SIG-M5 (cell line): ENCODE measurements at regions not wholly inside any gene's neighbourhood (a gene's known extent, or its start where the extent isn't known, plus 50 kb on each side); places are given as distances from the start of the nearest gene placed in this dataset.

Experiments used
- DNase-seq: peaks from one replicate; lab custom pipeline; 2025; lab: John Stamatoyannopoulos, UW

- no peak for DNase-seq
These were observed 95.7 kb upstream of the VPREB1 start for GRCh38 chr22:22148905-22149304.

- no peak for DNase-seq
These were observed 99.7 kb upstream of the VPREB1 start for GRCh38 chr22:22144858-22145257.

DNA sequence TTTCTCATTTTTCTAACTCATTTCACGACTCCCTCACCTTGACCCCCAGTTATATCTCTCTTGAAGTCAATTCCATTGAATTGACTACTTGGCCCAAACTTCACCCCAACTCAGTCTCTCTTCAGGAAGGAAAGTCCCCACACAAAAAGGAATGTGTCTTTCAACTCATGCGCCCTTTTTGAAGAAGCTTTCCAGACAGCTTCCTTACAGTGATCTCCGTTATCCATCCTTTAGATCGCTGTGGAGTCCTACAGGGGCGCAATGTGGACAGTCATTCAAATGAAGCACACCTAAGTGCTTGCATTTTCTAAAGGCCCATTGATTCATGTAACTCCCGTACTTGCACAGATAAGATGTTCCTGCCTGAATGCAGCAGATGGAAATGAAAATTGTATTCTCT is 101.1 kb upstream of the VPREB1 start:
- no peak for DNase-seq

DNA sequence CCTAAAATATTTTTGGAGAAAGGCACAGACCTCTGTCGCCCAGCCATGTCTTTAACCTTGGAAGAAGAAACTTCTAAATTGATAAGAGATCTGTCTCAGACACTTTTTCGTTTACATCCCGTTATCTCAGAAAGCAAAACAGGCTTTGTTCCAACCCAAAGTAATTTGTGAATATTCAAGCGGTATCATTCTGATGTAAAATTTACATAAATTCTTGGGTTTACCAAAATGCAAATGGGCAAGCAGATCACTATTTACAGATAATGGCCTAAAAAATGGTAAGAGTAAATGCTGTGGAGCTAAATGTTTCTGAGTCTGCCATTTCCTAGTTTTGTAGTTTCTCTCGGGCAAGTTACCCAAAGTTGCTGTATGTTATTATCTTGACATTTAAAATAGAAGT is 101.9 kb upstream of the VPREB1 start:
- no peak for DNase-seq

GRCh38 chr22:22141771-22142591 is 102.6 kb upstream of the VPREB1 start:
- no peak for DNase-seq

DNA sequence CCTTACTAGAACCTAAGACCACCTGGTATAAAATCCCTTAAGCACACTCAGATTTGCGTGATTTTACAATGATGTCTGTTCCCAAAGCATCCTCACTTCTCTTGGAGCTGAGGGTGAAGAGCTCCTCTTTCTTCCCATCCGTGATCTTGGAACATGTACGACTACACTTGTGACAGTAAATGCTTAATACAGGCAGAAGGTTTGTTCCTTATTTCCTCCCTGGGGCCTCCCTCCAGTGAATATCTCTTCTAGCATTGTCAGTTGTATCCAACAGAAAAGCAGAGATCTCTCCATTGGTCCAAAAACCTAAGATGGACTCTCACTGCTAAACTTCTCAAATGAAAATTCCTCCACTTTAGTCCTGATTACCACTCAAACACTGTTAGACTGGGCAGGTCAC is 103.6 kb upstream of the VPREB1 start:
- DNase-seq: no peak

DNA sequence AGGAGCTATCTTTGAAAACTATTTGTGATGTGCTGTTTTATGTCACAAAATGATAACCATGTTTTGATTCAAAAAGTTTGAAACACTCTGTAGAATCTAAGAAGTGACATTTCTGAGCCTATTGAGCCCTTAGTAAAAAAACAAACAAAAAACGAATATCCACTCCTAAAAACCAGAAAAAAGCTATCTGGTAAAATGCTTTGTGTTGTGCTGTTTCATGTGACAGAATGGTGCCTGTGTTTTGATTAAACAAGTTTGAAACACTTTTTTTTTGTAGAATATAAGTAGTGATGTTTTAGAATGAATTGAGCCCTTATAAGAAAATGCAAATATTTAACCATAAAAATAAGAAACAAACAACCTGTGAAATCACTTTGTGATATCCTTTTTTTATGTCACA is 105.2 kb upstream of the VPREB1 start:
- DNase-seq: no peak

- DNase-seq: no peak
These were observed 105.7 kb upstream of the VPREB1 start for GRCh38 chr22:22138915-22139314.

- DNase-seq: no peak
These were observed 106.7 kb upstream of the VPREB1 start for GRCh38 chr22:22137891-22138290.

DNA sequence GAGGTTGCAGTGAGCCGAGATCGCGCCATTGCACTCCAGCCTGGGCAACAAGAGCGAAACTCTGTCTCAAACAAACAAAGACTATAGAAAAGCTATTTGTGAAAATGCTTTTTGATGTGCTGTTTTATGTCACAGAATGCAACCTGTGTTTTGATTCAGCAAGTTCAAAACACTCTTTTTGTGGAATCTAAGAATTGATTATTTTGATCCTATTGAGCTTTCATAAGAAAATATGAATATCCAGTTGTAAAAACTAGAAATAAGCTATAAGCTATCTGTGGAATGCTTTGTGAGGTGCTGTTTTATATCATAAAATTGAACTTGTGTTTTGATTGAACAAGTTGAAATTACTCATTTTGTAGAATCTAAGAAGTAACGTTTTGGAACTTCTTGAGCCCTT is 110.7 kb upstream of the VPREB1 start:
- no peak for DNase-seq

GRCh38 chr22:22130953-22131608 is 113.5 kb upstream of the VPREB1 start:
- no peak for DNase-seq

DNA sequence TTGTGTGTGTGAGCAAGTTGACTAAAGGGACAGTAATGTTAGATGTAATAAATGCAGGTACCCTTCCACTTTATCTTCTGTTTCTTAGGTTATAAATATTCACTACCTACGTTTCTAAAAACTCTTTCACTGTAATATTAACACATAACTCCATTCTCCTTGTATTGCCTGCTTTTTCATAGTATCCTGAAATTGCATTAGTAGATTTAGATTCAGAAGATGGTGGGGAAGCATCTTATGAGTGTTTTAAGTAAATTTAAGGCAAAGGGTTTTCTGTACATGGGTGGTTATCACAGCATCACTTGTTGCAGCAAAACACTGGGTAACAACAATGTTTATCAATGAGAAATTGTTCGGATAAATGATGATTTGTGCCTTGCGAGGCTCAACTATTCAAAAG is 115.2 kb upstream of the VPREB1 start:
- DNase-seq: no peak

DNA sequence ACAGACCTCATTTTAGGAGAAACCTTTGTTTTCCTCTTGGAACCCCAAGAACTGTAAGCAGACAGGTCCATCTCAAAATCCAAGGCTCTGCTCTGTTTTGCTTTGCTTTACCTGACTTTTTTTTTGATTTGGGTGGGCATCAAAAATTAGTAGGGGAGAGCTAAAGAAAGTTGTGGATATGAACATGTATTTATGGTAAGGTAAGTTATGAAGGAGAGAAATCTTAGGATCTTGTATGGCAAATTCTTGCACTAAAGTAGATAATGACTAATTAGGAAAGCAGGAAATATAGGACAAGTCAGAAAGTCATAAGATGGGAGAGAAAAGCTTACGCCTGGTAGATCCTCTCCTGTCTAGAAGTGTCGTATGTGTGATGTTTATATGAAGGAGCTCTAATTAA is 116.1 kb upstream of the VPREB1 start:
- no peak for DNase-seq

DNA sequence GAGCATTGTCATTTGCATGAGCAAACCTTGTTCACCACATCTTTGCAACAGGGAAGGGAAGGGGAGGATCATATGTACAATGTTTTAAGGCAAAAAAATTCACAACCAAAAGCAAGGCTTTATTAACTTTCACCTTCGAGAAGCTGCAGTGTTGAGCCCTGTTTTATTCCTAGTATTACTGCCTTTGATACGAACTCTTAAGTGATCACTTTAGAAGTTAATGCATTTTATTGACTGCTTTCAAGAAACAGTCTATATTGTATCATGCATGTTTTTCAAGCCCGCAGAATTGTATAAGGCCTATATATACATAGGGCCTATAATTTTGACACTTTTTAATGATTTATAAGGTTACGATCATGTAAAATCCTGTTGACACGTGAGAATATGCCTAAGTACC is 117.5 kb upstream of the VPREB1 start:
- DNase-seq: no peak

DNA sequence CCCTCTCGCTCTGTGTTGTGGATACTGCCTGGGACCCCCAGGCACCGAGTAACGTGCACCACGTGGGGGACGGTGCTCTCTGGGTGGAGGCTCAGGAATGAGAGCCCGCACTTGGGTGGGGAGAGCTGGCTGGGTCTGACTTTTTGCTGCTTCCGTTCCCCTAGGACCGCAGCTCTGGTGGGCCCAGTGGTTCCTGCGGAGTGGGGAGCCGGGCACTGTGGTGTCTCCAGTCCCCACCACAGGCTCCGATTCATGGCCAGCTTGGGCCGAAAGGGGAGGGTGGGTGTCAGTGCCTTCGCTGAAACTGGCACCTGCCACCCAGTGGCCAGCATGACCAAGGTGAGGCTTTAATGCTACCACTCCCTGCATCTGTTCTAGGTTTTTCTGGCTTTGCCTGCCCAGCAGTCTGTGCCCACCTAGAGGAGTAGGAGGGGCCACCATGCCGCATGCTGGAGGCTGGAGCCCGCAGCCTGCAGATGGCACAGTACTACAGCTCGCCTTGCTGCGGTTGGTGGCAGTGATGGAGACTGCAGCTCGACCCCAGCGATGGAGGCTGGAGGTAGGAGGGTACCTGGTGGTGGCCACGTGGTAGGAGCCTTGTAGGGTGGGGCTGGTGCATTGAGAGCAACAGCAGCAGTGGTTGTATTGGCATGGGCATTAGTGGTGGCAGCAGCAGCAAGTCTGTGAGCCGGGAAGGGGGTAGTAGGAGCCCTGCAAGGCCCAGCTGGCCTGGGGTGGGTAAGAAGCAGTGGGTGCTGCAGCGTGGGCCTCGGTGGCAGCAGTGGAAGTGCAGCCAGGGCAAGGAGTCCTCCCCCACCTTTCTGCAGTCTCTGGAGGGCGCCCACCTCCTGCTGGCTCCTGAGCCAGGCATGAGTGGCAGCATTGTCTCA is 118.8 kb upstream of the VPREB1 start:
- no peak for DNase-seq

GRCh38 chr22:22125028-22125578 is 119.5 kb upstream of the VPREB1 start:
- DNase-seq: no peak

DNA sequence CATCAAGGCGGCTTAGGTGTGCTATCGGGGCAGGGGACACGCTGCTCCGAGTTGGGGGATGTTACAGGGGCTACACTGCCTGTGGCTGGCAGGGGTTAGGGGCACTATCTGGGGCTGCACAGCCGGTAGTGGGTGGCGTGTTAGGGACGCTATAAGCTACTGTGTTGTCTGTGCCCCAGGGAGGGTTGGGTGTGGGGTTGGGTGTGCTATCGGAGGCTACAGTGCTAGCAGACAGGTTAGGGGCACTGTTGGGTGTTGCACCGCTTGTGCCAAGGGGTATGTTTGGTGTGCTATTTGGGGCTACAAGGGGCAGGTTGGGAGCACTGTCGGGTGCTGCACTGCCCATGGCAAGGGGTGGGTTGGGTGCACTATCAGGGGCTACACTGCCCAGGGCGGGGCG is 120.2 kb upstream of the VPREB1 start:
- no peak for DNase-seq

DNA sequence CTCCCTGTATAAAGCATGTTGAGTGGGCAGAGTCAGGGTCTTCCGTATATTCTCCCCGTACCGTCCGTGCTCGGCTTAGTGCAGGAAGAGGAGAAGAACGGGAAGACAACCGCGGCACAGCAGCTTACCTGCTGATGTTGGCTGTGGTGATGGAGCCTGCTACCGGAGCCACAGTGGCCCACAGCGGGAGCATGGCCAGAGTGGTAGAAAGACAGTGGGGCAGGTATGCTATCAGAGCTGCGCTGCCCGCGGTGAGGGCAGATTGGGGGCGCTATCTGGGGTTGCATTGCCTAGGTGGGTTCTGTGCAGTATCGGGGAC is 120.7 kb upstream of the VPREB1 start:
- DNase-seq: no peak

- DNase-seq: no peak
These were observed 121.2 kb upstream of the VPREB1 start for GRCh38 chr22:22123118-22123959.

GRCh38 chr22:22122348-22123117 is 122.1 kb upstream of the VPREB1 start:
- DNase-seq: no peak

DNA sequence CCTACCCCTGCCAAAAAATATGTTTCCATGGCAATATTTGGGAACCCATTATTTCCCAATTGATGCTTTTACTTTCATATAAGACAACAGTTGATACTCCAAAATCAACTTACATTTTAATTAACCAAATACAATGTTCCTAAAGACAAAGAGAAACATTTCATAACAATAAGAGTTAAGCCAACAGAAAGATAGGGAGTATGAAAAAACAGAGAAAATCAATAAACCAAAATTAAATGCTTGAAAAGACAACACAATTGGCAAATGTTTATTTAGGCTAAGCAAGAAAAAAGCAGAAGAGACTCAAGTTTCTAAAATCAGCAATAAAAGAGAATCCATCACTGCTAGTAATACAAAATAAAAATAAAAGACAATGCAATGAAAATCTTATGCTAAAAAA is 123.1 kb upstream of the VPREB1 start:
- no peak for DNase-seq
